ENCODE measurements at regions not wholly inside any gene's neighbourhood (a gene's known extent, or its start where the extent isn't known, plus 50 kb on each side); places are given as distances from the start of the nearest gene placed in this dataset.
A peak's percentile ranks its signal among the peaks of the same experiment; 100 is the strongest.
"Not testable (repeated sequence)": the region's sequence is repeated elsewhere in the genome, so short reads cannot be mapped to it uniquely, and the experiment has no call there.

DNA sequence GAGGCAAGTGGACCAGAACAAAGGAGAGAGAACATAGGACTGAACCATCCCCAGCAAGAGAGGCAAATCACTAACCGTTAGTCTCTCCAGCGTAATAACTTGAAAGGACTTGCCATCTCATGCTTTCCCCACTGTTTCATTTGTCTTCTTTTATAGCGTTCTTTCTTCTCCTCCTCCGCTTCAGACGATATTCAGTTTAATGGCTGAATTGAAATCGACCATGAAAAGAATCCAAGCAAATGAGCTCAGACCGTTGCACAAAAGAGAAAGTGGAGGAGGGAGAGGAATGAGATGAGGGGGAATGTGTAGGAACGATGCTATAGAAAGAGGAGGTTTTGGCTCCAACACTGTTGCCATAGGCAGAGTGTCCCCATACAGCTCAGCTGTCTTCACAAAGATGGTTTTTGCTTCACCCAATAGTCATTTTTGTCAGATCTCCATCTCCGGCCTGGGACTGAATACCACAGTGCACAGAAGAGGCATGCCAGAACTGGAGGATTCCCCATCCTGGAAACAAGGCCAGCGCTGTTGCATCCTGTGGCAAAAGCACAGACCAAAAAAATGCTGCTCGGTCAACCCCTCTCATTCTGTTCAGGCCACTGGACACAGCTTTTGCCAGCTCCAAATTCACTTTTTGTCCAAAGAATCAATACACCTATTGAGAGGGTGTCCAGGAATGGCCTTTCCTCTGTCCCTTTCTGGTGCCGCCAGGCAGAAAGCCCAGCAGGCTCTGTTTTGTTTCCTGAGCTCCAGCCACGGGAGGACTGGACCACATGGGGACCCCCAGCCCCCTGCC lies 176.1 kb downstream of the ID4 start:
- H3K27ac ChIP-seq = no peak overlapping the region
- peaks cover 0 to 8% (median 0%) of the 10 kb centered on the region in 10 experiments; a peak in 3 of 20 replicates for H3K4me1 ChIP-seq
- H3K9me3 ChIP-seq (replicated peaks in 1 of 11) = no peaks in the 10 kb centered on the region
- H3K4me3 ChIP-seq = no peak overlapping the region
- H3K27me3 ChIP-seq = no peaks in the 10 kb centered on the region
- H3K36me3 ChIP-seq = no peaks in the 10 kb centered on the region
- H3K4me2 ChIP-seq = no peak overlapping the region
- no peak for TF ChIP-seq Cebpa-rat (IDR thresholded peaks at IDR 0.05)
- H4K20me1 ChIP-seq = no peaks in the 10 kb centered on the region
- H3K9ac ChIP-seq = no peak overlapping the region

DNA sequence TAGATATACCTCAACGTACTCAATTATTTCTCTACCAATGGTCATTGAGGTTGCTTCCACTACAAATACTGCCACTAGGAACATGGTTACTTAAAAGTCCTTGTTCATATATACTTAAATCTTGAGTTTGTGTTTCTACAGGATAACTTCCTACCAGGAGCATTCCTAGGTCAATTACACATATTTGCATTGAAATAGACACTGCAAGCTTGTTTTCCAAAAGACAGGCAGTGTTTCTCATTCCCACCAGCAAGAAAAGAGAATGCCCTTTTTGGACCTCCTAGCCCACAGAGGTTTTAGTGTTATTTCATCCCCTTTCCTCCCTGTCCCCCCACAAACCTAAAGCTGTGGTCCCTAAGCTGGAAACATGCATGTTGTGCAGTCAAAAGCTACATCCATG lies 177.3 kb downstream of the ID4 start:
- Histone ChIP-seq H3K36me3 (no peaks in the 10 kb centered on the region), H3K4me2 (no peak overlapping the region), H3K9me3 (replicated peaks in 1 of 11) (no peaks in the 10 kb centered on the region), H4K20me1 (no peaks in the 10 kb centered on the region), H3K27me3 (no peaks in the 10 kb centered on the region), H3K9ac (no peak overlapping the region), H3K4me1 (peaks cover 0 to 8% (median 0%) of the 10 kb centered on the region in 10 experiments; a peak in 3 of 20 replicates), H3K4me3 (no peak overlapping the region), H3K27ac (no peak overlapping the region)
- TF ChIP-seq Cebpa-rat (IDR thresholded peaks at IDR 0.05) = no peak

DNA sequence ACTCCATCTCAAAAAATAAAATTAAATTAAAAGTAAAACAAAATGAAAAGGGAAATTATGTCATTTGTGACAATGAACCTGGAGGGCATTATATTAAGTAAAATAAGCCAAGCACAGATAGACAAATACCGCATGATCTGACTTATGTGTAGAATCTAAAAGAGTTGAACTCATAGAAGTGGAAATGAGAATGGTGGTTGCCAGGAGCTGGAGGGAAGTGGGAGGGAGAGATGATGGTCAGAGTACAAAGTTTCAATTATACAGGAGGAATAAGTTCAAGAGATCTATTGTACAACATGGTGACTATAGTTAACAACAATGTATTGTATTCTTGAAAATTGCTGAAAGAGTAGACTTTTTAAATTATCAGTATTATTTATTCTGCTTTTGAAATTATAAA lies 183.4 kb downstream of the ID4 start:
- Histone ChIP-seq H3K4me3 (no peak overlapping the region), H3K36me3 (no peaks in the 10 kb centered on the region), H3K9ac (no peak overlapping the region), H3K4me2 (no peak overlapping the region), H3K9me3 (replicated peaks in 1 of 11) (peaks cover 0 to 7% (median 0%) of the 10 kb centered on the region in 11 experiments; a peak in 3 of 22 replicates), H3K27ac (no peak overlapping the region), H4K20me1 (no peaks in the 10 kb centered on the region), H3K4me1 (peaks cover 8 to 15% (median 12%) of the 10 kb centered on the region in 10 experiments; a peak in 19 of 20 replicates), H3K27me3 (peaks cover 0 to 5% (median 0%) of the 10 kb centered on the region in 11 experiments; a peak in 1 of 22 replicates)
- TF ChIP-seq Cebpa-rat (IDR thresholded peaks at IDR 0.05) = no peak

DNA sequence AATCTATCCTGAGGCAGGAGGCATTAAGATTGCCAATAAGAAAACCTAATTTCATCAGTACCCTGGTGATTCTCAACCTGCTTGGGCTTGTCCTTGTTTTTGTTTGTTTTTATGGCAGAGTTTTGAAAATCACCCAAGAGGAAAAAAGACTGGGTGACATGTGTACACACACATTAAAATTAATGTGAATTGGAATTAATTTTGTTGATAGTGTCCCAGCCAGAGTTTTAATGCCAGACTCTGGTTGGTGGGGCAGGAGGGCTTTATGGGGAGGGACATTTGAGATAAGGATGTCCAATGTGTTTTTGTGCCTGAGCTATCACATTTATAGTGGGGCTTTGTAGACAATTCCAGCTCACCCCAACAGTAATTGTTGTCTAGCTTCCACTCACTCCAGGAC lies 184.6 kb downstream of the ID4 start:
- H3K4me3 ChIP-seq = no peak overlapping the region
- no peaks in the 10 kb centered on the region for H3K36me3 ChIP-seq
- no peaks in the 10 kb centered on the region for H4K20me1 ChIP-seq
- H3K27me3 ChIP-seq = peaks cover 0 to 5% (median 0%) of the 10 kb centered on the region in 11 experiments; a peak in 1 of 22 replicates
- TF ChIP-seq Cebpa-rat (IDR thresholded peaks at IDR 0.05) = no peak
- peaks cover 0 to 7% (median 0%) of the 10 kb centered on the region in 11 experiments; a peak in 3 of 22 replicates for H3K9me3 ChIP-seq (replicated peaks in 1 of 11)
- H3K4me2 ChIP-seq = no peak overlapping the region
- H3K9ac ChIP-seq = no peak overlapping the region
- H3K27ac ChIP-seq = no peak overlapping the region
- peaks cover 8 to 15% (median 12%) of the 10 kb centered on the region in 10 experiments; a peak in 19 of 20 replicates for H3K4me1 ChIP-seq

DNA sequence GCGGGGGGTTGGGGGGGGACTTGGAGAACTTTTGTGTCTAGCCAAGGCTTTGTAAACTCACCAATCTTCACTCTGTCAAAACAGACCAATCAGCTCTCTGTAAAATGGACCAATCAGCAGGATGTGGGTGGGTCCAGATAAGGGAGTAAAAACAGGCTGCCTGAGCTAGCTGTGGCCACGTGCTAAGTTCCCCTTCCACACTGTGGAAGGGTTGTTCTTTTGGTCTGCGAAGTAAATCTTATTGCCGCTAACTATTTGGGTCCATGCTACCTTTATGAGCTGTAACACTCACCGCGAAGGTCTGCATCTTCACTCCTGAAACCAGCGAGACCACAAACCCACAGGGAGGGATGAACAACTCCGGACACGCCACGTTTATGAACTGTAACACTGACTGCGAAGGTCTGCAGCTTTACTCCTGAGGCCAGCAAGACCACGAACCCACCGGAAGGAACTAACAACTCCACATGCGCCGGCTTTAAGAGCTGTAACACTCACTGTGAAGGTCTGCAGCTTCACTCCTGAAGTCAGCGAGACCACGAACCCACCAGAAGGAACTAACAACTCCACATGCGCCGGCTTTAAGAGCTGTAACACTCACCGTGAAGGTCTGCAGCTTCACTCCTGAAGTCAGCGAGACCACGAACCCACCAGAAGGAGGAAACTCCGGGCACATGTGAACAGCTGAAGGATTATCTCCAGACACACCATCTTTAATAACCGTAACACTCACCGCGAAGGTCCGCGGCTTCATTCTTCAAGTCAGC lies 186.6 kb downstream of the ID4 start:
- not testable (repeated sequence) for H3K36me3 ChIP-seq; H3K9me3 ChIP-seq (replicated peaks in 1 of 11); H4K20me1 ChIP-seq; H3K27me3 ChIP-seq
- peak overlapping the region in 7 of 11 experiments; percentile 12 to 44 (median 32); a peak in 6 of 22 replicates for H3K9ac ChIP-seq
- peak overlapping the region; percentile 65 to 90 (median 84) for H3K4me2 ChIP-seq
- peak overlapping the region in 9 of 10 experiments; percentile 15 to 56 (median 34); a peak in 13 of 20 replicates for H3K4me3 ChIP-seq
- H3K4me1 ChIP-seq = peaks cover 8 to 15% (median 12%) of the 10 kb centered on the region in 10 experiments; a peak in 19 of 20 replicates
- H3K27ac ChIP-seq = 0 out of 22 replicates have a peak overlapping the region, but pooled peaks of 2 of the 11 experiments have one; percentile 1 to 20

DNA sequence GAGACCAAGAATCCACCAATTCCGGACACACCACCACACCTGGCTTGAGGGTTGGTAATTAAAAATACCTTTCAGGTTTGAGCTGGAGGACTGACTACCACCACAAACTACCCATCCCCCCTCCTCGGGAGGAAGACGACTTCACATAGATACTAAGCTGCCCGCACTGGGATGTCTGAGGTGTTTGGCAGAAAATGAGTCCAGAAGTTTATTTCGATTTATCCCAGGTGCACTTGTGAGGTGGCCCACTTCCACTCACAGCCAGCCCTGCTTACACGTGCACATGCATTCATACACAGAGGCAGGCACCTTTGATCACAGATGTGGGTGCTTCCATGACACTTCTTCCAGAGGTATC lies 187.1 kb downstream of the ID4 start:
- no peak for TF ChIP-seq Cebpa-rat (IDR thresholded peaks at IDR 0.05)
- Histone ChIP-seq H3K9me3 (replicated peaks in 1 of 11) (peaks cover 0 to 7% (median 0%) of the 10 kb centered on the region in 11 experiments; a peak in 3 of 22 replicates), H4K20me1 (no peaks in the 10 kb centered on the region), H3K27me3 (peaks cover 0 to 5% (median 0%) of the 10 kb centered on the region in 11 experiments; a peak in 1 of 22 replicates), H3K9ac (peak overlapping the region in 3 of 11 experiments; percentile 12 to 44 (median 32); a peak in 2 of 22 replicates), H3K36me3 (no peaks in the 10 kb centered on the region), H3K4me2 (peak overlapping the region; percentile 65 to 90 (median 84)), H3K4me3 (peak overlapping the region in 8 of 10 experiments; percentile 15 to 56 (median 33); a peak in 5 of 20 replicates), H3K27ac (no peak overlapping the region), H3K4me1 (peaks cover 8 to 15% (median 12%) of the 10 kb centered on the region in 10 experiments; a peak in 19 of 20 replicates)

DNA sequence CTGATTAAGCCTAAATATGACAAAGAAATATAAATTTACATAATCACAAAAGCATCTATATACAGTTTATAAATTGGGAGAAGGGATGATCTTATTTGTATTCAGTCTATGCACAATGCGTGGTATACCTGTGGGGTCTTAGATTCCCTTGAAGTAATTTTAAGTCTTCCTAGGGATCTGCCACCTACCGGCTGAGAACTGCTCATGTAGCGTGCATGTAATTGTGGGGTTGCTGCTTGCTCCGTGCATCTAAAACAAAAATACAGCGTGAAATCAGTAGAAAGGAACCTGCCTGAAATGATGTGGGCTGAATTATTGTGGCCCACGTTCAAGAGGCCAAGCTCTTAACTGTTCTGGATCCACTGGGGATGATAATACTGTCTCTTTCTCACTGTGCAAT lies 187.3 kb downstream of the MBOAT1 start:
- TF ChIP-seq Cebpa-rat (IDR thresholded peaks at IDR 0.05) = no peak
- H3K27me3 ChIP-seq = peaks cover 0 to 5% (median 0%) of the 10 kb centered on the region in 11 experiments; a peak in 1 of 22 replicates
- no peak overlapping the region for H3K27ac ChIP-seq
- H4K20me1 ChIP-seq = no peaks in the 10 kb centered on the region
- no peak overlapping the region for H3K9ac ChIP-seq
- H3K9me3 ChIP-seq (replicated peaks in 1 of 11) = peaks cover 0 to 7% (median 0%) of the 10 kb centered on the region in 11 experiments; a peak in 3 of 22 replicates
- H3K36me3 ChIP-seq = no peaks in the 10 kb centered on the region
- H3K4me3 ChIP-seq = no peak overlapping the region
- peaks cover 8 to 15% (median 12%) of the 10 kb centered on the region in 10 experiments; a peak in 19 of 20 replicates for H3K4me1 ChIP-seq
- no peak overlapping the region; a peak in 2 of 22 replicates for H3K4me2 ChIP-seq

DNA sequence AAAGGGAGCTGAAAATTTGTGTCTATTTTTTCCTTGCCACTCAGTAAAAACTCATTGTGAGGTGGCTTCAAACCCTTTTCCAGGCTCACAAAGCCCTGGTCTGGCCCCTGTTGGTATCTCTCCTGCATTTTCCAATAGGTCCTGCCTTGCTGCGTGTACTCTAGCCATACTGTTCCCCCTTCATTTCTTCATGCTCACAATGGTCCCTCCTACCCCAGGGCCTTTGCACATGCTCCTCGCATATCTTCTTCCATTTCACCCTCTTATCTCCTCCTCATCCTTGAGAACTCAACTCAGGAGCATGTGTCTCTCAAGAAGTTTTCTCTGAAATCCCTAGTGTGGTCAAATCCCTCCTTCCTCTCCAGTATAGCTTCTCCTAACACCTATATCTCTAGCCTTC lies 186.6 kb downstream of the MBOAT1 start:
- Histone ChIP-seq H3K4me3 (no peak overlapping the region), H3K27me3 (peaks cover 0 to 5% (median 0%) of the 10 kb centered on the region in 11 experiments; a peak in 1 of 22 replicates), H3K4me2 (no peak overlapping the region), H3K27ac (no peak overlapping the region), H3K4me1 (peaks cover 8 to 21% (median 17%) of the 10 kb centered on the region in 10 experiments; a peak in 19 of 20 replicates), H3K36me3 (no peaks in the 10 kb centered on the region), H3K9ac (no peak overlapping the region), H3K9me3 (replicated peaks in 1 of 11) (peaks cover 0 to 7% (median 0%) of the 10 kb centered on the region in 11 experiments; a peak in 3 of 22 replicates), H4K20me1 (no peaks in the 10 kb centered on the region)
- TF ChIP-seq Cebpa-rat (IDR thresholded peaks at IDR 0.05) = no peak

DNA sequence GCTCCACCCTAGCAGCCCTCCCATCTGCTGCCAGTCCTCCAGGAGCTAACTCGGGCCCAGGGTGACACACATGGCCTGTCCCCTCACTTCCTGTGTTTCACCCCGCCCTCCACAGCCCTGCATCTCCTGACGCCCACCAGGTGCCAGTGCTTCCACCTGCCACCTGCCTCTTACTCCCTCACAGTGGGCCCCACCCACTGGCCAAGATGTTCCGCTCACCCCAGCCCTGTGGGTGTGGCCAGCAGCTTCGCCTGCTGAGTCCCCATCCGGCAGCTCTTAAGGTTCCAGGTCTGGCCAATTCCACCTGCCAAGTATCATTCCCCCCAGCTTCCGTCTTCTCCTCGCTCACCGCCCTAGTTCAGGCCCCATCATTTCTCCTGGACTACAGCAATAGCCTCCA lies 184.1 kb downstream of the MBOAT1 start:
- Histone ChIP-seq H4K20me1 (no peaks in the 10 kb centered on the region), H3K27me3 (peaks cover 0 to 5% (median 0%) of the 10 kb centered on the region in 11 experiments; a peak in 1 of 22 replicates), H3K27ac (no peak overlapping the region), H3K4me2 (no peak overlapping the region), H3K36me3 (no peaks in the 10 kb centered on the region), H3K4me1 (peaks cover 8 to 26% (median 22%) of the 10 kb centered on the region in 10 experiments; a peak in 19 of 20 replicates), H3K4me3 (no peak overlapping the region), H3K9ac (no peak overlapping the region), H3K9me3 (replicated peaks in 1 of 11) (peaks cover 13 to 24% (median 19%) of the 10 kb centered on the region in 11 experiments; a peak in 21 of 22 replicates)
- no peak for TF ChIP-seq Cebpa-rat (IDR thresholded peaks at IDR 0.05)

Data from BLaER1 treated with 17β-estradiol and CSF1 and Interleukin-3, amounts not matched to agents 10 nM and 100 nM (cell line).